OCI-LY7 (cell line): ENCODE measurements at regions not wholly inside any gene's neighbourhood (a gene's known extent, or its start where the extent isn't known, plus 50 kb on each side); places are given as distances from the start of the nearest gene placed in this dataset.
"Not testable (repeated sequence)": the region's sequence is repeated elsewhere in the genome, so short reads cannot be mapped to it uniquely, and the experiment has no call there.

Experiments used
- BruUV-seq: library from RNA; stranded (reverse); fragments of 400-500 nt; replicated peaks from 2 replicates; lab custom pipeline; 2021; lab: Mats Ljungman, UMichigan
- CTCF ChIA-PET: fragments of 300-600 bp; sonication (Branson Sonifier 250); formaldehyde crosslinking; loops from one replicate; lab custom pipeline; 2022; ENCODE audit warnings: antibody characterized with exemption; ENCODE audit not compliant: unreplicated experiment; lab: Charles Lee
- POLR2A ChIA-PET: fragments of 300-600 bp; sonication (Branson Sonifier 250); formaldehyde crosslinking; loops from one replicate; lab custom pipeline; 2022; ENCODE audit warnings: antibody characterized with exemption; lab: Charles Lee
- DNase-seq: peaks from one replicate; pipeline ENCODE4 v3.0.0-alpha.2; 2015; ENCODE audit warnings: low spot score
- H2AFZ ChIP-seq: fragments of 200-600 bp; sonication (generic), shearing (Covaris generic); 2 replicates; pipeline ENCODE4 v1.6.1; 2014; ENCODE audit warnings: mild to moderate bottlenecking, antibody characterized with exemption, low read length, moderate library complexity
- H3K27ac ChIP-seq: fragments of 200-600 bp; sonication (generic); 2 replicates; pipeline ENCODE4 v1.5.1; 2014; ENCODE audit warnings: mixed run types, low read depth, mild to moderate bottlenecking, moderate library complexity, low read length, inconsistent platforms; ENCODE audit not compliant: poor library complexity, severe bottlenecking
- H3K36me3 ChIP-seq: fragments of 200-600 bp; sonication (generic); 2 replicates; pipeline ENCODE4 v1.6.1; 2014; ENCODE audit warnings: mild to moderate bottlenecking, antibody characterized with exemption, low read length, moderate library complexity, mixed read lengths; ENCODE audit not compliant: insufficient read depth
- H3K4me1 ChIP-seq: fragments of 200-600 bp; sonication (generic); 2 replicates; pipeline ENCODE4 v1.5.1; 2014; ENCODE audit warnings: mild to moderate bottlenecking, low read length; ENCODE audit not compliant: insufficient read depth, poor library complexity, severe bottlenecking
- H3K4me2 ChIP-seq: fragments of 200-600 bp; sonication (generic); 2 replicates; pipeline ENCODE4 v1.6.1; 2014; ENCODE audit warnings: mild to moderate bottlenecking, low read length
- H3K4me3 ChIP-seq: fragments of 200-600 bp; sonication (generic); 2 replicates; pipeline ENCODE4 v1.5.1; 2014; ENCODE audit warnings: mild to moderate bottlenecking, low read depth, low read length; ENCODE audit not compliant: poor library complexity, severe bottlenecking
- H3K79me2 ChIP-seq: fragments of 200-600 bp; sonication (generic); 2 replicates; pipeline ENCODE4 v1.6.1; 2016; ENCODE audit warnings: low read depth, mild to moderate bottlenecking, low read length, moderate library complexity, mixed read lengths; ENCODE audit not compliant: insufficient read depth
- H3K9me2 ChIP-seq: fragments of 200-600 bp; sonication (generic); 2 replicates; pipeline ENCODE4 v1.6.1; 2016; ENCODE audit warnings: mild to moderate bottlenecking, low read length, mixed read lengths; ENCODE audit not compliant: insufficient read depth
- H3K9me3 ChIP-seq: fragments of 200-600 bp; sonication (generic); 2 replicates; pipeline ENCODE4 v1.6.1; 2014; ENCODE audit warnings: mild to moderate bottlenecking, mixed run types, low read length, mixed read lengths
- H4K20me1 ChIP-seq: fragments of 200-600 bp; sonication (generic); 2 replicates; pipeline ENCODE4 v1.6.1; 2014; ENCODE audit warnings: mild to moderate bottlenecking, antibody characterized with exemption, low read length, moderate library complexity, mixed read lengths; ENCODE audit not compliant: insufficient read depth
- CTCF ChIP-seq: fragments of 200-600 bp; sonication (generic); conservative IDR thresholded peaks from 2 replicates; pipeline ENCODE4 v1.5.1; 2014; ENCODE audit warnings: mild to moderate bottlenecking, antibody characterized with exemption, low read length, moderate library complexity, mixed read lengths
- EZH2phosphoT487 ChIP-seq: fragments of 200-600 bp; sonication (generic); IDR thresholded peaks from 2 replicates; pipeline ENCODE4 v1.6.1; 2018; ENCODE audit warnings: low read depth, borderline replicate concordance, mild to moderate bottlenecking, mixed run types, antibody characterized with exemption, low read length, moderate library complexity, mixed read lengths
- intact Hi-C: fragments of 100-400 bp; cut with micrococcal nuclease; formaldehyde crosslinking; loops from one replicate; pipeline ENCODE4 v1.10.0; 2022; ENCODE audit not compliant: unreplicated experiment

- no TSS peak for BruUV-seq
- ChIA-PET POLR2A (no interaction called here), CTCF (no interaction called here)
- Histone ChIP-seq H2AFZ (no peak overlapping the region), H3K4me2 (no peak overlapping the region), H3K9me2 (no peaks in the 10 kb centered on the region; the same call in 1 of the 2 replicates), H3K79me2 (no peaks in the 10 kb centered on the region), H3K9me3 (no peaks in the 10 kb centered on the region), H3K4me3 (no peak overlapping the region), H3K27ac (no peak overlapping the region), H3K36me3 (no peaks in the 10 kb centered on the region), H3K4me1 (no peaks in the 10 kb centered on the region), H4K20me1 (no peaks in the 10 kb centered on the region)
- no peak for DNase-seq
- intact Hi-C loops = no loop called here
- no peak for TF ChIP-seq CTCF
Measured at GRCh38 chr10:71099731-71100361, 112.5 kb upstream of the UNC5B start.

GRCh38 chr10:71103961-71104360 lies 108.4 kb upstream of the UNC5B start:
- no peak overlapping the region for H3K4me3 ChIP-seq
- no peaks in the 10 kb centered on the region for H3K9me3 ChIP-seq
- H4K20me1 ChIP-seq = no peaks in the 10 kb centered on the region
- H3K27ac ChIP-seq = no peak overlapping the region
- no peaks in the 10 kb centered on the region for H3K79me2 ChIP-seq
- POLR2A ChIA-PET = no interaction called here
- H3K36me3 ChIP-seq = no peaks in the 10 kb centered on the region
- no peak overlapping the region for H2AFZ ChIP-seq
- no peaks in the 10 kb centered on the region for H3K9me2 ChIP-seq
- no TSS peak for BruUV-seq
- no peak for TF ChIP-seq EZH2phosphoT487
- TF ChIP-seq CTCF = no peak
- no peak overlapping the region for H3K4me2 ChIP-seq
- H3K4me1 ChIP-seq = no peaks in the 10 kb centered on the region
- DNase-seq = no peak
- CTCF ChIA-PET = no interaction called here
- intact Hi-C loops = no loop called here

- H3K27ac ChIP-seq, H2AFZ ChIP-seq, H3K9me2 ChIP-seq, H3K9me3 ChIP-seq, CTCF ChIA-PET, H4K20me1 ChIP-seq, POLR2A ChIA-PET, H3K4me2 ChIP-seq, BruUV-seq, H3K4me3 ChIP-seq, H3K36me3 ChIP-seq, H3K4me1 ChIP-seq, intact Hi-C loops, H3K79me2 ChIP-seq, DNase-seq: not testable (repeated sequence)
Measured at GRCh38 chr10:71106151-71106550, 106.2 kb upstream of the UNC5B start.

- H3K4me1 ChIP-seq, H4K20me1 ChIP-seq, H3K4me3 ChIP-seq, POLR2A ChIA-PET, H3K9me3 ChIP-seq, H2AFZ ChIP-seq, H3K36me3 ChIP-seq, H3K79me2 ChIP-seq, CTCF ChIA-PET, H3K9me2 ChIP-seq, intact Hi-C loops, H3K27ac ChIP-seq, H3K4me2 ChIP-seq, DNase-seq, BruUV-seq: not testable (repeated sequence)
Measured at GRCh38 chr10:71107117-71107516, 105.3 kb upstream of the UNC5B start.

- H3K79me2 ChIP-seq, H2AFZ ChIP-seq, POLR2A ChIA-PET, H3K27ac ChIP-seq, H3K4me2 ChIP-seq, H4K20me1 ChIP-seq, H3K9me3 ChIP-seq, H3K9me2 ChIP-seq, BruUV-seq, DNase-seq, H3K4me3 ChIP-seq, H3K4me1 ChIP-seq, H3K36me3 ChIP-seq, intact Hi-C loops, CTCF ChIA-PET: not testable (repeated sequence)
Measured at GRCh38 chr10:71108042-71108441, 104.3 kb upstream of the UNC5B start.
